HepG2 (cell line): ENCODE measurements at regions not wholly inside any gene's neighbourhood (a gene's known extent, or its start where the extent isn't known, plus 50 kb on each side); places are given as distances from the start of the nearest gene placed in this dataset.

Experiments
- ATAC-seq: fragments of 200-7000 bp; cut with Tn5 transposase; 3 replicates; pipeline ENCODE4 v1.9.1; 2020; ENCODE audit warnings: mild to moderate bottlenecking, moderate library complexity
- BruUV-seq: library from RNA; stranded (reverse); fragments of 400-500 nt; replicated peaks from 2 replicates; lab custom pipeline; 2021; lab: Mats Ljungman, UMichigan
- CTCF ChIA-PET: fragments of 300-600 bp; formaldehyde crosslinking; extraction: SDS; loops from one replicate; lab custom pipeline; 2021; ENCODE audit warnings: low total read pairs, inconsistent platforms, low intra/inter-chr PET ratio; lab: Yijun Ruan, JAX
- POLR2A ChIA-PET: fragments of 350-600 bp; sonication (Branson Sonifier 250); formaldehyde crosslinking; loops from one replicate; lab custom pipeline; 2020; ENCODE audit warnings: antibody characterized with exemption, inconsistent platforms; lab: Yijun Ruan, JAX
- DNase-seq: peaks from one replicate; pipeline ENCODE4 v3.0.0-alpha.2; 2015; ENCODE audit warnings: low spot score
- FAIRE-seq: peaks from 3 replicates; lab custom pipeline; 2011; peaks lifted over from hg19 to GRCh38; lab: Jason Lieb, UNC
- H2AFZ ChIP-seq: one replicate; pipeline ENCODE4 v1.6.1; 2011; ENCODE audit warnings: low read length, inconsistent platforms
- H3K27ac ChIP-seq: fragments of 300-600 bp; 3 replicates; pipeline ENCODE4 v1.8.0; 2011; ENCODE audit warnings: mixed run types, mild to moderate bottlenecking, mixed read lengths, low read length, inconsistent platforms; ENCODE audit not compliant: insufficient read depth; ENCODE audit errors: extremely low read length
- H3K27me3 ChIP-seq, 2 experiments: fragments of 200-600 bp in 1 of 2; 2 replicates in 1 of 2; 3 replicates in 1 of 2; pipeline versions ENCODE4 v1.6.0 to v1.8.0; 2011; ENCODE audit warnings: low read length in 2 of 2, mild to moderate bottlenecking in 2 of 2, moderate library complexity in 2 of 2, inconsistent platforms in 1 of 2; ENCODE audit not compliant: insufficient read depth in 2 of 2, control insufficient read depth in 1 of 2
- H3K36me3 ChIP-seq, 2 experiments: fragments of 200-600 bp in 1 of 2; replicated peaks in 1 of 2; 2 replicates in 1 of 2; 3 replicates in 1 of 2; pipeline versions ENCODE4 v1.5.1 to v1.8.0; 2011; ENCODE audit warnings: low read length in 2 of 2, inconsistent platforms in 1 of 2; ENCODE audit not compliant: insufficient read depth in 2 of 2, control insufficient read depth in 1 of 2
- H3K4me1 ChIP-seq: 2 replicates; pipeline ENCODE4 v1.5.1; 2012; ENCODE audit warnings: low read length, inconsistent platforms; ENCODE audit not compliant: insufficient read depth
- H3K4me2 ChIP-seq: 2 replicates; pipeline ENCODE4 v1.6.0; 2011; ENCODE audit warnings: low read depth, low read length, inconsistent platforms
- H3K4me3 ChIP-seq, 3 experiments: fragments of 200-600 bp in 1 of 3; sonication (generic), shearing (Covaris generic) in 1 of 3; replicated peaks in 1 of 3; 2 replicates each; pipeline ENCODE4 v1.5.1; 2011 to 2016; ENCODE audit warnings: low read length in 3 of 3, inconsistent platforms in 2 of 3, low read depth in 2 of 3, mild to moderate bottlenecking in 2 of 3, control low read depth in 1 of 3, mixed read lengths in 1 of 3; ENCODE audit not compliant: insufficient read depth in 1 of 3
- H3K79me2 ChIP-seq: one replicate; pipeline ENCODE4 v1.6.1; 2011; ENCODE audit warnings: low read length, inconsistent platforms; ENCODE audit not compliant: insufficient read depth
- H3K9ac ChIP-seq: 2 replicates; pipeline ENCODE4 v1.6.0; 2011; ENCODE audit warnings: mild to moderate bottlenecking, low read depth, low read length, inconsistent platforms; ENCODE audit not compliant: insufficient read depth
- H3K9me3 ChIP-seq: 2 replicates; pipeline ENCODE4 v1.5.1; 2012; ENCODE audit warnings: mild to moderate bottlenecking, low read length
- H4K20me1 ChIP-seq: 2 replicates; pipeline ENCODE4 v1.6.0; 2011; ENCODE audit warnings: inconsistent platforms, mild to moderate bottlenecking, low read length, moderate library complexity; ENCODE audit not compliant: insufficient read depth
- CENPT ChIP-seq: sonication (generic); formaldehyde crosslinking; IDR thresholded peaks from 2 replicates; pipeline ENCODE4 v1.8.0; 2022; ENCODE audit warnings: low read depth, mild to moderate bottlenecking, moderate library complexity, missing genetic modification reagents
- FOSL2 ChIP-seq: sonication (generic); formaldehyde crosslinking; IDR thresholded peaks from 2 replicates; pipeline ENCODE4 v1.4.0; 2020; ENCODE audit warnings: missing genetic modification reagents
- HNRNPH1 ChIP-seq: fragments of 200-400 bp; formaldehyde crosslinking; optimal IDR thresholded peaks from 2 replicates; pipeline ENCODE3; 2017; ENCODE audit warnings: mild to moderate bottlenecking, low read depth, low read length
- MZF1 ChIP-seq: sonication (generic); formaldehyde crosslinking; IDR thresholded peaks from 2 replicates; pipeline ENCODE4 v1.8.1; 2023; ENCODE audit warnings: mild to moderate bottlenecking, missing genetic modification reagents, borderline replicate concordance
- RFXAP ChIP-seq: sonication (generic); formaldehyde crosslinking; IDR thresholded peaks from 2 replicates; pipeline ENCODE4 v1.4.0; 2020; ENCODE audit warnings: missing genetic modification reagents, borderline replicate concordance
- TERF1 ChIP-seq: sonication (generic); formaldehyde crosslinking; IDR thresholded peaks from 2 replicates; pipeline ENCODE4 v1.8.0; 2022; ENCODE audit warnings: mild to moderate bottlenecking, missing genetic modification reagents, moderate library complexity
- ZFP36L2 ChIP-seq: sonication (generic); formaldehyde crosslinking; IDR thresholded peaks from 2 replicates; pipeline ENCODE4 v1.4.0; 2020; ENCODE audit warnings: missing genetic modification reagents
- ZNF572 ChIP-seq: sonication (generic); formaldehyde crosslinking; IDR thresholded peaks from 2 replicates; pipeline ENCODE4 v1.5.1; 2020; ENCODE audit warnings: mild to moderate bottlenecking, missing genetic modification reagents
- WGBS: methylation state at CpG from one replicate; pipeline ENCODE4 v1.1.6; 2017; ENCODE audit warnings: low lambda C conversion rate; 5-methylcytosine and 5-hydroxymethylcytosine counted together
- in situ Hi-C: cut with HindIII; loops from 2 replicates; pipeline ENCODE4 v1.10.0; 2017; ENCODE audit warnings: low pct_unique_long_range_greater_than_20kb; ENCODE audit not compliant: extremely low pct_ligation_motif_present
- intact Hi-C: fragments of 100-400 bp; cut with micrococcal nuclease; formaldehyde crosslinking; loops from one replicate; pipeline ENCODE4 v1.10.0; 2022; ENCODE audit not compliant: unreplicated experiment

GRCh38 chr20:57811374-57812020 is 101.7 kb upstream of the PMEPA1 start:
- no peak for DNase-seq
- intact Hi-C loops (no loop called here), in situ Hi-C loops (no loop called here)
- POLR2A ChIA-PET: no interaction called here
- no peak overlapping the region for H3K4me2 ChIP-seq
- no peaks in the 10 kb centered on the region for H3K36me3 ChIP-seq
- H3K27me3 ChIP-seq: peaks cover 3 to 26% of the 10 kb centered on the region in 2 experiments; a peak in 2 of 5 replicates
- WGBS: 5% methylated on average over 9 of the region's 9 CpGs
- no peaks in the 10 kb centered on the region for H4K20me1 ChIP-seq
- no peak for FAIRE-seq
- CTCF ChIA-PET: no interaction called here
- H3K9ac ChIP-seq: no peak overlapping the region
- 0 out of 2 replicates have a peak, but pooled peaks have one; percentile 51 for TF ChIP-seq TERF1 (CRISPR knock-in tag)
- no peak for TF ChIP-seq ZNF572 (CRISPR knock-in tag)
- TF ChIP-seq, all 625 proteins: peak for 1
- no peak overlapping the region for H3K4me3 ChIP-seq
- no TSS peak for BruUV-seq
- no peaks in the 10 kb centered on the region for H3K9me3 ChIP-seq
- no peak for ATAC-seq
- H3K79me2 ChIP-seq: no peaks in the 10 kb centered on the region
- H3K27ac ChIP-seq: no peak overlapping the region
- H2AFZ ChIP-seq: no peak overlapping the region
- no peaks in the 10 kb centered on the region for H3K4me1 ChIP-seq

GRCh38 chr20:57810511-57811373 is 100.9 kb upstream of the PMEPA1 start:
- H3K9ac ChIP-seq: no peak overlapping the region
- no peaks in the 10 kb centered on the region for H3K36me3 ChIP-seq
- ChIA-PET CTCF (no interaction called here), POLR2A (no interaction called here)
- H3K4me3 ChIP-seq: no peak overlapping the region
- intact Hi-C loops (no loop called here), in situ Hi-C loops (no loop called here)
- WGBS: 33% methylated on average over 23 of the region's 26 CpGs
- H3K27ac ChIP-seq: no peak overlapping the region
- H2AFZ ChIP-seq: no peak overlapping the region
- no peaks in the 10 kb centered on the region for H3K9me3 ChIP-seq
- no TSS peak for BruUV-seq
- no peaks in the 10 kb centered on the region for H4K20me1 ChIP-seq
- FAIRE-seq (no peak), ATAC-seq (peak; percentile 67), DNase-seq (peak; percentile 32)
- TF ChIP-seq CENPT (CRISPR knock-in tag) (no peak), MZF1 (CRISPR knock-in tag) (no peak), RFXAP (no peak), ZFP36L2 (CRISPR knock-in tag) (no peak), HNRNPH1 (no peak), FOSL2 (CRISPR knock-in tag) (peak; percentile 57)
- H3K79me2 ChIP-seq: no peaks in the 10 kb centered on the region
- peaks cover 3 to 26% of the 10 kb centered on the region in 2 experiments; a peak in 2 of 5 replicates for H3K27me3 ChIP-seq
- H3K4me2 ChIP-seq: no peak overlapping the region
- no peaks in the 10 kb centered on the region for H3K4me1 ChIP-seq
